ENCODE measurements at regions not wholly inside any gene's neighbourhood (a gene's known extent, or its start where the extent isn't known, plus 50 kb on each side); places are given as distances from the start of the nearest gene placed in this dataset.

DNA sequence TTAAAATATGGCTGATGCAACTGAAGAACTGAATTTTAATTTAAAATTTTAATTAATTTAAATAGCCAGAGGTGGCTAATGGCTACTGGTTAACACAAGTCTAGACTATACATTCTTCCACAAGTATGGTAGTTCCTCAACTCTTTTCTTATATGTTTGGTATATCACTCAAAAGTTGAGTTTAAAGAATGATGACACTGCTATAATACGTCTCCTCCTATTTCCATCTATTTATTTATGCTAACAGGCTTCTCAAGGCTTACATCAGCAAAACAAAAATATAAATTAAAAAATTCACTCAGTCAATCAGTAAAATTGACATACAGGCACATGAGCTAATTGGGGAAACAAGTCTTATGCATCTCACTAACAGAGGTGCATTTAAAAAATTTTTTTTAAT lies 227.9 kb upstream of the PMFBP1 start:
- RAD21 ChIA-PET (ENCODE audit: low non-redundant PET in 1 of 2, low total read pairs in 2 of 2, uncharacterized antibody in 2 of 2, unreplicated experiment in 2 of 2) = no interaction called here
- intact Hi-C loops (cut with micrococcal nuclease) = no loop called here
- DNase-seq (ENCODE audit: low read depth, low spot score) = no peak
- Histone ChIP-seq H3K36me3 (ENCODE audit: control insufficient read depth in 1 of 2, insufficient read depth in 2 of 2, low read length in 2 of 2) (no peaks in the 10 kb centered on the region), H3K9me3 (ENCODE audit: control insufficient read depth in 1 of 2, insufficient read depth in 1 of 2, low read depth in 1 of 2, low read length in 2 of 2) (no peaks in the 10 kb centered on the region; a peak in 1 of 4 replicates), H4K20me1 (ENCODE audit: insufficient read depth) (no peaks in the 10 kb centered on the region), H3K4me3 (replicated peaks in 1 of 2; ENCODE audit: low read depth in 1 of 2, low read length in 2 of 2) (no peak overlapping the region), H3K4me1 (ENCODE audit: control insufficient read depth in 1 of 2, insufficient read depth in 2 of 2, low read length in 2 of 2) (no peaks in the 10 kb centered on the region), H3K79me2 (ENCODE audit: insufficient read depth, low read length) (no peaks in the 10 kb centered on the region), H3K27ac (ENCODE audit: low read depth, low read length) (no peak overlapping the region), H3K9me2 (ENCODE audit: insufficient read depth) (no peaks in the 10 kb centered on the region), H2AFZ (ENCODE audit: low read depth, low read length, poor library complexity, severe bottlenecking) (no peak overlapping the region), H3K9ac (ENCODE audit: low read length) (no peak overlapping the region), H3K4me2 (ENCODE audit: low read length) (no peak overlapping the region), H3K27me3 (ENCODE audit: insufficient read depth, low read length) (no peaks in the 10 kb centered on the region)
- TF ChIP-seq, protein P1, sequence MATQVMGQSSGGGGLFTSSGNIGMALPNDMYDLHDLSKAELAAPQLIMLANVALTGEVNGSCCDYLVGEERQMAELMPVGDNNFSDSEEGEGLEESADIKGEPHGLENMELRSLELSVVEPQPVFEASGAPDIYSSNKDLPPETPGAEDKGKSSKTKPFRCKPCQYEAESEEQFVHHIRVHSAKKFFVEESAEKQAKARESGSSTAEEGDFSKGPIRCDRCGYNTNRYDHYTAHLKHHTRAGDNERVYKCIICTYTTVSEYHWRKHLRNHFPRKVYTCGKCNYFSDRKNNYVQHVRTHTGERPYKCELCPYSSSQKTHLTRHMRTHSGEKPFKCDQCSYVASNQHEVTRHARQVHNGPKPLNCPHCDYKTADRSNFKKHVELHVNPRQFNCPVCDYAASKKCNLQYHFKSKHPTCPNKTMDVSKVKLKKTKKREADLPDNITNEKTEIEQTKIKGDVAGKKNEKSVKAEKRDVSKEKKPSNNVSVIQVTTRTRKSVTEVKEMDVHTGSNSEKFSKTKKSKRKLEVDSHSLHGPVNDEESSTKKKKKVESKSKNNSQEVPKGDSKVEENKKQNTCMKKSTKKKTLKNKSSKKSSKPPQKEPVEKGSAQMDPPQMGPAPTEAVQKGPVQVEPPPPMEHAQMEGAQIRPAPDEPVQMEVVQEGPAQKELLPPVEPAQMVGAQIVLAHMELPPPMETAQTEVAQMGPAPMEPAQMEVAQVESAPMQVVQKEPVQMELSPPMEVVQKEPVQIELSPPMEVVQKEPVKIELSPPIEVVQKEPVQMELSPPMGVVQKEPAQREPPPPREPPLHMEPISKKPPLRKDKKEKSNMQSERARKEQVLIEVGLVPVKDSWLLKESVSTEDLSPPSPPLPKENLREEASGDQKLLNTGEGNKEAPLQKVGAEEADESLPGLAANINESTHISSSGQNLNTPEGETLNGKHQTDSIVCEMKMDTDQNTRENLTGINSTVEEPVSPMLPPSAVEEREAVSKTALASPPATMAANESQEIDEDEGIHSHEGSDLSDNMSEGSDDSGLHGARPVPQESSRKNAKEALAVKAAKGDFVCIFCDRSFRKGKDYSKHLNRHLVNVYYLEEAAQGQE (IDR thresholded peaks at IDR 0.05; ENCODE audit: low read depth) = no peak
- no peak for TF ChIP-seq ZFX (IDR thresholded peaks at IDR 0.05)
- no peak for TF ChIP-seq CEBPB (IDR thresholded peaks at IDR 0.05; ENCODE audit: low read depth)
- no peak for TF ChIP-seq EZH2phosphoT487 (IDR thresholded peaks at IDR 0.05; ENCODE audit: borderline replicate concordance)
- TF ChIP-seq, protein P2, sequence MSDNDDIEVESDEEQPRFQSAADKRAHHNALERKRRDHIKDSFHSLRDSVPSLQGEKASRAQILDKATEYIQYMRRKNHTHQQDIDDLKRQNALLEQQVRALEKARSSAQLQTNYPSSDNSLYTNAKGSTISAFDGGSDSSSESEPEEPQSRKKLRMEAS (IDR thresholded peaks at IDR 0.05) = no peak
- no peak for TF ChIP-seq POLR2A (IDR thresholded peaks at IDR 0.05; ENCODE audit: borderline replicate concordance, extremely low read depth, insufficient read depth, insufficient read length)
- TF ChIP-seq, protein P3, sequence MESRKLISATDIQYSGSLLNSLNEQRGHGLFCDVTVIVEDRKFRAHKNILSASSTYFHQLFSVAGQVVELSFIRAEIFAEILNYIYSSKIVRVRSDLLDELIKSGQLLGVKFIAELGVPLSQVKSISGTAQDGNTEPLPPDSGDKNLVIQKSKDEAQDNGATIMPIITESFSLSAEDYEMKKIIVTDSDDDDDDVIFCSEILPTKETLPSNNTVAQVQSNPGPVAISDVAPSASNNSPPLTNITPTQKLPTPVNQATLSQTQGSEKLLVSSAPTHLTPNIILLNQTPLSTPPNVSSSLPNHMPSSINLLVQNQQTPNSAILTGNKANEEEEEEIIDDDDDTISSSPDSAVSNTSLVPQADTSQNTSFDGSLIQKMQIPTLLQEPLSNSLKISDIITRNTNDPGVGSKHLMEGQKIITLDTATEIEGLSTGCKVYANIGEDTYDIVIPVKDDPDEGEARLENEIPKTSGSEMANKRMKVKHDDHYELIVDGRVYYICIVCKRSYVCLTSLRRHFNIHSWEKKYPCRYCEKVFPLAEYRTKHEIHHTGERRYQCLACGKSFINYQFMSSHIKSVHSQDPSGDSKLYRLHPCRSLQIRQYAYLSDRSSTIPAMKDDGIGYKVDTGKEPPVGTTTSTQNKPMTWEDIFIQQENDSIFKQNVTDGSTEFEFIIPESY (IDR thresholded peaks at IDR 0.05; ENCODE audit: extremely low read depth, insufficient replicate concordance, low read length) = no peak
- TF ChIP-seq YY1 (IDR thresholded peaks at IDR 0.05; ENCODE audit: extremely low read depth, insufficient replicate concordance, low read depth, low read length) = no peak
- BruUV-seq (replicated peaks) = no TSS peak
- no peak for ATAC-seq
- CTCF ChIA-PET = interaction anchor here (0.6 to 1.3 kb wide), 13 partner anchors 10 to 275 kb away, joined by 3 to 8 read pairs (median 4); no protein-coding TSS in a partner anchor
- POLR2A ChIA-PET = no interaction called here

Data from HCT116 (cell line).